ENCODE measurements at regions not wholly inside any gene's neighbourhood (a gene's known extent, or its start where the extent isn't known, plus 50 kb on each side); places are given as distances from the start of the nearest gene placed in this dataset.

DNA sequence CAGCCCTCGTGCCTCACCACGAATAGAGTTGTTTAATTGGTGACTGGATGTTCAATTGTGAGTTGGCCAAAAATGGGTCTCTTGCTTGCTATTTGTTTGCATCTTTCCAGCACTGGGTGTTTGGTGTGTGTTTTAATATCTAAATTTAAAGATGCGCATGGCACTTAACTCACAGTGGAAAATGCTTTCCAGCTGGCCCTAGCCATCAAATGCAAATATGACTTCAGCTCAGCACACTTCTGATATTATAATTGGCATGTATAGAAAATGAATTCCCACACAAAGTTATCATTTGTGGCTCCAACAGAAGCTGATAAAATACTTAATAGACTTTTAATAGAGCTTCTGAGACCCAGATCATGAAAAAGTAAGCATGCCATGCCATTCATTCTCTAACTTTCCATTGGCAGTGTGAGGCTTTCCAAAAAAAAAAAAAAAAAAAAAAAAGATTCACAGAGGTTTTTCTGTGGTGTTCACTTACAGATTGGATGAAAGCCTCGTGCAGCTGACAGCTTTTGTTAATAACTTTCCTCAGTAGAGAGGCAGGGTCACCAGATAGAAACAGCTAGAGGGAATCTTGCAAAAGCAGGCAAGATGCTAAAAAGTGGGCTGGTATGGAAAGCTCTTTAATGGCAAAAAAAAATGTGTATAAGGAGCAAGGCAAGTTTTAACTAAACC, 425.2 kb downstream of the GALC start:
- no peaks in the 10 kb centered on the region for H3K27me3 ChIP-seq
- H3K36me3 ChIP-seq (replicated peaks in 1 of 2; ENCODE audit: insufficient read depth in 1 of 2, low read depth in 2 of 2): no peaks in the 10 kb centered on the region
- intact Hi-C loops (cut with DNase I): no loop called here
- no peak for TF ChIP-seq POLR2A (IDR thresholded peaks at IDR 0.05)
- TF ChIP-seq, protein P1, sequence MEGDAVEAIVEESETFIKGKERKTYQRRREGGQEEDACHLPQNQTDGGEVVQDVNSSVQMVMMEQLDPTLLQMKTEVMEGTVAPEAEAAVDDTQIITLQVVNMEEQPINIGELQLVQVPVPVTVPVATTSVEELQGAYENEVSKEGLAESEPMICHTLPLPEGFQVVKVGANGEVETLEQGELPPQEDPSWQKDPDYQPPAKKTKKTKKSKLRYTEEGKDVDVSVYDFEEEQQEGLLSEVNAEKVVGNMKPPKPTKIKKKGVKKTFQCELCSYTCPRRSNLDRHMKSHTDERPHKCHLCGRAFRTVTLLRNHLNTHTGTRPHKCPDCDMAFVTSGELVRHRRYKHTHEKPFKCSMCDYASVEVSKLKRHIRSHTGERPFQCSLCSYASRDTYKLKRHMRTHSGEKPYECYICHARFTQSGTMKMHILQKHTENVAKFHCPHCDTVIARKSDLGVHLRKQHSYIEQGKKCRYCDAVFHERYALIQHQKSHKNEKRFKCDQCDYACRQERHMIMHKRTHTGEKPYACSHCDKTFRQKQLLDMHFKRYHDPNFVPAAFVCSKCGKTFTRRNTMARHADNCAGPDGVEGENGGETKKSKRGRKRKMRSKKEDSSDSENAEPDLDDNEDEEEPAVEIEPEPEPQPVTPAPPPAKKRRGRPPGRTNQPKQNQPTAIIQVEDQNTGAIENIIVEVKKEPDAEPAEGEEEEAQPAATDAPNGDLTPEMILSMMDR (IDR thresholded peaks at IDR 0.05): no peak
- ATAC-seq: no peak
- no peaks in the 10 kb centered on the region for H3K4me1 ChIP-seq
- no peak for DNase-seq
- no peak overlapping the region for H3K27ac ChIP-seq
- H3K4me3 ChIP-seq: no peak overlapping the region
- H3K9me3 ChIP-seq: no peaks in the 10 kb centered on the region
- whole genome bisulfite sequencing, 2 donors: 57 to 63% methylated on average over 4 of the region's 4 CpGs

DNA sequence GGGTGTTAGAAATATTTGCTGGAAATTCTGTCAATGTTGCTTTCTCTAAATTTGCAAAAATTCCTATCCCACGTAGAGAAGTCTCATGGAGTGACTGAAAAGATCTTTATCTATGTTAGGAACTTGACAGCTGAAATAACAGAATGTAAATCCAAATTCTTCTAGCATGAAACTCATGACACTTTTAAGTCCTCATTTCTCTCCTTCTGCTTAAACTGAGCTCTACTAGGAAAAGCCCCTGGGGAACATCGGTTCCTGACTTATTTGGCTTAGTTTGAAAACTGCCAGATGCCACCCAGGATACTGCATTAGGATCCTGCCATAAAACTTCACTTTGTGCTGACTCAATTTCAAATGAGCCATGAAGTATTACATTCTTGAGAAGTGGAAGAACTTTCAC, 426.0 kb downstream of the GALC start:
- Histone ChIP-seq H3K4me3 (no peak overlapping the region), H3K4me1 (no peaks in the 10 kb centered on the region), H3K9me3 (no peaks in the 10 kb centered on the region), H3K36me3 (replicated peaks in 1 of 2; ENCODE audit: insufficient read depth in 1 of 2, low read depth in 2 of 2) (no peaks in the 10 kb centered on the region), H3K27ac (no peak overlapping the region), H3K27me3 (no peaks in the 10 kb centered on the region)
- 13 to 35% methylated on average over 2 of the region's 2 CpGs for WGBS, 2 donors
- ATAC-seq: no peak
- DNase-seq: no peak
- intact Hi-C loops (cut with DNase I): no loop called here
- TF ChIP-seq POLR2A (IDR thresholded peaks at IDR 0.05): no peak
- TF ChIP-seq, protein P1 (IDR thresholded peaks at IDR 0.05): no peak

DNA sequence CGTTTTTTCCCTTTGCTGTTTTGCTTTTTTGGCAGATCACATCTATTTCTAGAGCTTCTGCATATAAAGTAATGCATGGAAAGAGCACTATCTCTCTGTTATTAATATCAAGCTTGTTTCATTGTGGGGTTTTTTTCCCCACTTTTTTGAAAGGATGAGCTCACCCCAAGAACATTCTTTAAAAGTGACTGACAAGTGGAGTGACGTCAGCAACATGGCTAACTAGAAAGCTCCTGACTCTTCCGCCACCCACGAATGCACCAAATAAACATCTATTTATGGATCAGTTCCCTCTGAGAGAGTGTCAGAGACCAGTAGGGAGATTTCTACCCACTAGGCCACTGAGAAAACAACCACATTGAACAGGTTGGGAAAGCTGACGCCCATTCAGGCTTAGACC, 445.4 kb downstream of the GALC start:
- intact Hi-C loops (cut with DNase I): no loop called here
- WGBS, 2 donors: 67 to 68% methylated on average over 5 of the region's 5 CpGs
- Histone ChIP-seq H3K27me3 (no peaks in the 10 kb centered on the region), H3K9me3 (no peaks in the 10 kb centered on the region), H3K27ac (no peak overlapping the region), H3K4me3 (no peak overlapping the region), H3K4me1 (no peaks in the 10 kb centered on the region), H3K36me3 (replicated peaks in 1 of 2; ENCODE audit: insufficient read depth in 1 of 2, low read depth in 2 of 2) (no peaks in the 10 kb centered on the region)
- DNase-seq: no peak
- no peak for TF ChIP-seq POLR2A (IDR thresholded peaks at IDR 0.05)
- TF ChIP-seq, protein P1 (IDR thresholded peaks at IDR 0.05): no peak
- ATAC-seq: no peak

DNA sequence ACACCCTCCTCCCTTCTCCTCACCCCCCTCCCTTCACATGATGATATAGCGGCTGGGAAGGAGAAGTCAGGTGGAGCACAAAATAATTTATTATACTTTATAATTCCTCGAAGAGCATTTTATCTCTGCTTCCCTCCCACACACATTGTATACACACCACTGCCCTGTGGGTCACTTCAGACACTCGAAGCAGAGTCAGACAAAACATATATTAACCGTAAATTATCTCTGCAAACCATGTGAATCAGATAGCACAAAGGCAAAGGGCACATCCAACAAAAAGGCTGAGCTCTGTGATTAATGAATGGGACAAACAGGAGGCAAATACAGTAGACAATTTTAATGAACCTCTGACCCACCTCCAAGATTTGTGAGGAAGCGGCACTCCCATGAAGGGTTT, 450.7 kb downstream of the GALC start:
- 48 to 57% methylated on average over 5 of the region's 5 CpGs for WGBS, 2 donors
- no peaks in the 10 kb centered on the region for H3K27me3 ChIP-seq
- DNase-seq: no peak
- no peak for ATAC-seq
- no peak overlapping the region for H3K4me3 ChIP-seq
- no peaks in the 10 kb centered on the region for H3K36me3 ChIP-seq (replicated peaks in 1 of 2; ENCODE audit: insufficient read depth in 1 of 2, low read depth in 2 of 2)
- no peak for TF ChIP-seq POLR2A (IDR thresholded peaks at IDR 0.05)
- TF ChIP-seq, protein P1 (IDR thresholded peaks at IDR 0.05): no peak
- H3K27ac ChIP-seq: no peak overlapping the region
- intact Hi-C loops (cut with DNase I): no loop called here
- no peaks in the 10 kb centered on the region for H3K9me3 ChIP-seq
- H3K4me1 ChIP-seq: no peaks in the 10 kb centered on the region

DNA sequence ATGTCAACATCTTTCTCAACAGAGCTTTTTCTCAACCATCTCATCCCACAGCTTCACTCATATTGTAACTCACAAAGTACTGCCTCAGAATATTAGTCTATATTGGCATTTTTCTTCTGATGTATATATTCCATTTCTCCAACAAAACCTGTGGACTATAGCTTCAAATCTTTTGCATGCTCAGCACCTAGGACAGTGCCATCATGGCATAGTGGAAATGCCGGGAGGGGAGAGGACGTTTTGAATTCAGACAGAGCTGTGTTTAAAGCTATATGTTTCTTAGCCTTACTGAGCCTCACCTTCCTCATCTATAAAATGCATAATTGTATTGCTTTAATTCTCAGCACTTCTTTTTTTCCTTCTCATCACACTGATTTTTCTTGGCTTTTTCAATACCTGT, 452.6 kb downstream of the GALC start:
- no peaks in the 10 kb centered on the region for H3K4me1 ChIP-seq
- WGBS, 2 donors: 35 to 41% methylated on average over 2 of the region's 2 CpGs
- no peaks in the 10 kb centered on the region for H3K36me3 ChIP-seq (replicated peaks in 1 of 2; ENCODE audit: insufficient read depth in 1 of 2, low read depth in 2 of 2)
- intact Hi-C loops (cut with DNase I): no loop called here
- no peak overlapping the region for H3K4me3 ChIP-seq
- H3K27me3 ChIP-seq: no peaks in the 10 kb centered on the region
- ATAC-seq (no peak), DNase-seq (no peak)
- no peaks in the 10 kb centered on the region for H3K9me3 ChIP-seq
- no peak for TF ChIP-seq POLR2A (IDR thresholded peaks at IDR 0.05)
- TF ChIP-seq, protein P1 (IDR thresholded peaks at IDR 0.05): no peak
- H3K27ac ChIP-seq: no peak overlapping the region

Data from body of pancreas (tissue), 4 donors.